ENCODE measurements at regions not wholly inside any gene's neighbourhood (a gene's known extent, or its start where the extent isn't known, plus 50 kb on each side); places are given as distances from the start of the nearest gene placed in this dataset.

- TF ChIP-seq THAP12 (CRISPR knock-in tag; IDR thresholded peaks at IDR 0.05), result peak; percentile 70
- peak; percentile 97 for TF ChIP-seq CXXC5 (CRISPR knock-in tag; IDR thresholded peaks at IDR 0.05)
- TF ChIP-seq NONO (IDR thresholded peaks at IDR 0.05; ENCODE audit: low read depth in 2 of 2, low read length in 1 of 2), result peak in 1 of 2 experiments; percentile 84; a peak in 2 of 4 replicates
- TF ChIP-seq SMAD4 (CRISPR knock-in tag; conservative IDR thresholded peaks at IDR 0.05), result peak; percentile 97
- TF ChIP-seq HSF4 (CRISPR knock-in tag; IDR thresholded peaks at IDR 0.05; ENCODE audit: borderline replicate concordance), result 0 out of 2 replicates have a peak, but pooled peaks have one; percentile 26
- TF ChIP-seq CHD1 (IDR thresholded peaks at IDR 0.05; ENCODE audit: low read length), result peak; percentile 52
- TF ChIP-seq RBM34 (IDR thresholded peaks at IDR 0.05; ENCODE audit: borderline replicate concordance, insufficient read depth, low read length), result no peak
- TF ChIP-seq CUX1 (CRISPR knock-in tag; IDR thresholded peaks at IDR 0.05), result peak; percentile 69; the same call in 1 of the 2 replicates
- peak; percentile 43 for TF ChIP-seq KDM5B (IDR thresholded peaks at IDR 0.05; ENCODE audit: insufficient replicate concordance, low read depth, low read length)
- TF ChIP-seq TEAD2 (tag; IDR thresholded peaks at IDR 0.05), result 0 out of 2 replicates have a peak, but pooled peaks have one; percentile 32
- TF ChIP-seq HNRNPL (IDR thresholded peaks at IDR 0.05; ENCODE audit: low read depth, low read length), result peak; percentile 51
- TF ChIP-seq, protein P1, sequence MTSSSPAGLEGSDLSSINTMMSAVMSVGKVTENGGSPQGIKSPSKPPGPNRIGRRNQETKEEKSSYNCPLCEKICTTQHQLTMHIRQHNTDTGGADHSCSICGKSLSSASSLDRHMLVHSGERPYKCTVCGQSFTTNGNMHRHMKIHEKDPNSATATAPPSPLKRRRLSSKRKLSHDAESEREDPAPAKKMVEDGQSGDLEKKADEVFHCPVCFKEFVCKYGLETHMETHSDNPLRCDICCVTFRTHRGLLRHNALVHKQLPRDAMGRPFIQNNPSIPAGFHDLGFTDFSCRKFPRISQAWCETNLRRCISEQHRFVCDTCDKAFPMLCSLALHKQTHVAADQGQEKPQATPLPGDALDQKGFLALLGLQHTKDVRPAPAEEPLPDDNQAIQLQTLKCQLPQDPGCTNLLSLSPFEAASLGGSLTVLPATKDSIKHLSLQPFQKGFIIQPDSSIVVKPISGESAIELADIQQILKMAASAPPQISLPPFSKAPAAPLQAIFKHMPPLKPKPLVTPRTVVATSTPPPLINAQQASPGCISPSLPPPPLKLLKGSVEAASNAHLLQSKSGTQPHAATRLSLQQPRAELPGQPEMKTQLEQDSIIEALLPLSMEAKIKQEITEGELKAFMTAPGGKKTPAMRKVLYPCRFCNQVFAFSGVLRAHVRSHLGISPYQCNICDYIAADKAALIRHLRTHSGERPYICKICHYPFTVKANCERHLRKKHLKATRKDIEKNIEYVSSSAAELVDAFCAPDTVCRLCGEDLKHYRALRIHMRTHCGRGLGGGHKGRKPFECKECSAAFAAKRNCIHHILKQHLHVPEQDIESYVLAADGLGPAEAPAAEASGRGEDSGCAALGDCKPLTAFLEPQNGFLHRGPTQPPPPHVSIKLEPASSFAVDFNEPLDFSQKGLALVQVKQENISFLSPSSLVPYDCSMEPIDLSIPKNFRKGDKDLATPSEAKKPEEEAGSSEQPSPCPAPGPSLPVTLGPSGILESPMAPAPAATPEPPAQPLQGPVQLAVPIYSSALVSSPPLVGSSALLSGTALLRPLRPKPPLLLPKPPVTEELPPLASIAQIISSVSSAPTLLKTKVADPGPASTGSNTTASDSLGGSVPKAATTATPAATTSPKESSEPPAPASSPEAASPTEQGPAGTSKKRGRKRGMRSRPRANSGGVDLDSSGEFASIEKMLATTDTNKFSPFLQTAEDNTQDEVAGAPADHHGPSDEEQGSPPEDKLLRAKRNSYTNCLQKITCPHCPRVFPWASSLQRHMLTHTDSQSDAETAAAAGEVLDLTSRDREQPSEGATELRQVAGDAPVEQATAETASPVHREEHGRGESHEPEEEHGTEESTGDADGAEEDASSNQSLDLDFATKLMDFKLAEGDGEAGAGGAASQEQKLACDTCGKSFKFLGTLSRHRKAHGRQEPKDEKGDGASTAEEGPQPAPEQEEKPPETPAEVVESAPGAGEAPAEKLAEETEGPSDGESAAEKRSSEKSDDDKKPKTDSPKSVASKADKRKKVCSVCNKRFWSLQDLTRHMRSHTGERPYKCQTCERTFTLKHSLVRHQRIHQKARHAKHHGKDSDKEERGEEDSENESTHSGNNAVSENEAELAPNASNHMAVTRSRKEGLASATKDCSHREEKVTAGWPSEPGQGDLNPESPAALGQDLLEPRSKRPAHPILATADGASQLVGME (CRISPR knock-in tag; IDR thresholded peaks at IDR 0.05), result 0 out of 2 replicates have a peak, but pooled peaks have one; percentile 28
These were observed 56.0 kb upstream of the LCTL start (continued) for GRCh38 chr15:66621491-66622467.

Measured in K562 (cell line).